OCI-LY3 (cell line): ENCODE measurements at regions not wholly inside any gene's neighbourhood (a gene's known extent, or its start where the extent isn't known, plus 50 kb on each side); places are given as distances from the start of the nearest gene placed in this dataset.

Experiments used
- CTCF ChIP-seq: fragments of 200-600, 300-600 bp; sonication (generic); IDR thresholded peaks from 2 replicates; pipeline ENCODE4 v1.5.1; 2014; ENCODE audit warnings: antibody characterized with exemption, low read length, low read depth
- EZH2phosphoT487 ChIP-seq: fragments of 200-600 bp; shearing (Covaris generic); IDR thresholded peaks from 2 replicates; pipeline ENCODE4 v1.6.1; 2018; ENCODE audit warnings: antibody characterized with exemption, mixed run types, low read depth

GRCh38 chr1:119245881-119246280 lies 105.4 kb upstream of the WARS2 start:
- TF ChIP-seq CTCF: no peak
- no peak for TF ChIP-seq EZH2phosphoT487
